NCI-H128 (cell line): ENCODE measurements at regions not wholly inside any gene's neighbourhood (a gene's known extent, or its start where the extent isn't known, plus 50 kb on each side); places are given as distances from the start of the nearest gene placed in this dataset.

Experiments used
- DNase-seq: peaks from one replicate; lab custom pipeline; 2025; ENCODE audit not compliant: unreplicated experiment; lab: John Stamatoyannopoulos, UW

DNA sequence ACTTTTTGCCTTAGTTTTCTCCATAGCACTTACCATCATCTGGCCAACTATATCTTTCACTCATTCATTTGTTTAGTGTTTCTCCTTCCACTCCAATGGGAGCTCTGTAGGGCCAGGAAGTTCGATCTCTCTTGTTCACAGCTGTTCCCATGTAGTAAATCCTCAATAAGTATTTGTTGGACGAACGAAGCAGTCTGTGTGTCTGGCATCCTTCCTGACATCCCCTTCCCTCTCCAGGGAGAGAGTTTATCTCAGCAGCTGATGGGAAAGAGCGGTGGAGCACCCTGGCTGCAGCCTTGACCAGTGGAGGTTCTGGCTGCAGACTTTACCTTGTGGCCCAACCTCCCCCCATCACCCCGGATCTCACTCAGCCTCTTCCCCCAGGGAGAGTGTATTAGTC is 141.7 kb downstream of the CHST1 start:
- DNase-seq = no peak

DNA sequence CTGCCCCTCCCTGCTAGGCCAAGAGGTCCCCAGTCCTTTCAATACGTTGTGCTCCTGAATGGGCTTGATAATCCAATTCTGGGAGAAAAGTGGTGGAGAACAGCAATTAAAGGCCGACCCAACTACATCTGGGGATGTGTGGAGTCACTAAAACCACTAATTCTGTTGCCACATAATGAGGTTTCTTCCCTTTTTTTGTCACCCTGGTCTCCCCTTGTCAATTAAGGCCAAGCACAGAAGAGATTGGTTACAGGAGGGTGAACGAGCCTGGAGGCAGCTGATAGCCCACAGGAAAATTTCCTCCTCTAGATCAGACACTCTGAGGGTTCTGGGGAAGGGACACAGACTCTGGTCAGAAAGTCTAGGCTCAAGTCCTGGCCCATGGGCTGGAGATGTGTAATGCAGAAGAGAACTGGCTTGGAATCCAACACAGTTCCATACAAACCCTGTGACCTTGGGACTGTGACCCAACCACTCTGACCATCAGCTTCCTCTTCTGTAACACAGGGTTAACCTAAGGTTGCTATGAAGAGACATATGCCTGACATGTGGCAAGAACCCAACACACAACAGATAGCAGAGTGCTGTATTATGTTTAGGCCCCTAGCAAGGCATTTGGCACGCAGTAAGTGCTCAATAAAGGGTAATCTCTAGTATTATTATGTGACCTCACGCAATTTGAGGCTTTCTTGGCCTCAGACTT is 146.4 kb downstream of the CHST1 start:
- no peak for DNase-seq

DNA sequence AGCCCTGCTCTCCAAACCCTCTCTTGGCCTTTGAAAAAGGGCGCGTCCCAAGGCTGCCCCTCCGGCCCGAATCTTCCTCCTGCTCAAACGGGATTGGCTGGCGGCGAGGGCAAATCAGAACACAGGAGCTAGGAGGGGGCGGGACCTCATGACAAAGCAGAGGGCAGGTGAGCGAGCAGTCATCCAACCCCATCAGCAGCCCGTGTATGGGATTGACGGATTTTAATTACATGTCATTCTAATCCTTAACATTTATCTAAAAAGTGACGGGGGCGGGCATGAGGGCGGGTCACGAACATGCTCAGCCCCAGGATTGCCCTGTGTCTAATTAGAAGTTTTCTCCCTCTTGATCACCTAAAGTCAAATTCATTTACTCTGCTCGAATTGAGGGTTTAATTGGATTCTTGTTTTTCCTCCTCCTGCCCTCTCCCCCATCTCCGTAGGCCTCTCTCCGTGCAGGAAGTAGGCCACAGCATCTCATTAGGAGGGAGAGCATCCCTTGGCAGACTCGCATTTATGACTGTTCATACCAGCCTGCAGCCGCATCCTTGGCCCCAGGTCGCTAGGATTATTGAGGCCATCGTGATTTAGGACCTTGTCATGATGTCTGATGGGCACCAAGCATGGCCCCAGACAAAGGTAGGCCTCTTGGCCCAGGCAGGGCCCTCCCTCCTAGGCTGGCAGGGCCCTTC is 147.1 kb downstream of the CHST1 start:
- DNase-seq = no peak

DNA sequence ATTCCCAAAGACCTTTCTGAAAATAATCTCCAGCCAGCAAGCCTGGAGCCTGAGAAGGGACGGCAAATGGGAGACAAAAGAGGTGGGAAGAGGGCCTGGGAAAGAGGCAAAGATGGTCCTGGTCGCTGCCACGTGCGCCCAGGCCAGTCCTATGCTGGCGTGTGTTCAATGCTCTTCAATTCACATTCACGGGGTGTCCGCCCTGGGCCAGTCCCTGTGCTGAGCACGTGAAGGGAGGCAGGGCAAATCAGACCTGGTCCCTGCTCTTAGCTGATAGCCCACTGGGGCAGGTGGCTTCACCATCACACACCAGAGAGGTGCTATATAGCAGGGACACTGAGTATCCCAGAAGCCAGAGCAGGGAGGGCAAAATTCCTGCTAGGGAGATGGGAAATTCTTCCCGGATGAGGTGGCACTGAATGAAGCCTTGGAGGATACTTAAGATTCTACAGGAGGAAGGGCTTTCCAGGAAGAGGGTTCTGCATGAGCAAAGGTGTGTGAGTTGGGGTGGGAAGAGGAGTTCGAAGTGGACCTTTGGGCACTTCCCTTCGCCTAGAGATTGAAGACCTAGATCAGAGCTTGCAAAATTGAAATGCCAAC is 148.2 kb downstream of the CHST1 start:
- DNase-seq = no peak

DNA sequence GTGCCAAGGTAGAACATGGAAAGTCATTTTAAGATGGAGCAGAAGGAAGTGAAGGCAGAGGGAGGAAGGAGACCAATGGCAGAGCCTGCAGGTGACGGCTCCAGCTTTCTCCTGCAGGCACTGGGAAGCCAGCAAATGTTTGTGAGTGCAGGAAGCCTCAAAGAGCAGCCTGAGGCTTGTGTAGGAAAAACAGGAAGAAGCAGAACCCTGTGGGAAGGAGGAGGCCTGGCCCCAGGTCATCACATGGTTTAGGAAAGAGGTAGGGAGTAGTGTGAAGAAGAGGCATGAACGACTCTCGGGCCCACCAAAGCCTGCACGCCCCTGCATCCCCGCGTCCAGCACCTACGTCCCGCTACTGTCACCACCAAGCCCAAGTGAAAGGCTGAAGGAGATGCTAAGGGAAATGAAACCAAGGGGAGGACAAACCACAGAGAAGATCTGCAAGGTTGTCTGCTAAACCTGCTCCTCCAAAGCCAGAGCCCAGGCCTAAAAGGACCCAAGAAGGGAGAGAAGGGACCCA is 151.5 kb downstream of the CHST1 start:
- DNase-seq = no peak

DNA sequence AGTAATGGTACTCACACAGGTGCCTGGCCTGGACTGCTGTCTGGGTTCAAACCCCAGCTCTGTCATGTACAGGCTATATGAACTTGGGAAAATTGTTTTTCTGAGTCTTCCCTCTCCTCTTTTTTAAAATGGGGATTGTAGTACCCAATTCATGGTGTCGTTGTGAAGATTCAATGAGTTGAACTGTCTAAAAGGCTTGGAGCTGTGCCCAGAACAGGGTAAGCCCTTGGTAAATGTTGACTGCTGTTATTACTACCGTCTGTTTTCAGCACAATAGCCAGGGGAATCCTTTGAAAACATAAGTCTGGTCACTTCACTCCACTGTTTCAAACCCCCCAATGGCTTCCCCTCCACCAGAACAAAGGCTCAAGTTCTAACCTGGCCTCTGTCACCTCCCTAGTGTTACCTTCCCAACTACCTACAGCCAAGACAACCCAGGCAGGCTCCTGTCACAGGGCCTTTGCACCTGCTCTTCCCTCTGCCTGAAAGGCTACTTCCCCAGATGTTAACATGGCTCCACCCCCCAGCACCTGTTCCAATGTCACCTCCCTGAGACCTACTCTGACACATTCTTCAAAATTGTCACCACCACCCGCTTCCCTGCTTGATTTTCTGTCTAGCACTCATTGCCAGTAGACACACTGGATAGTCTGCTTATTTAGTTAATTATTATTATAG is 152.8 kb downstream of the CHST1 start:
- DNase-seq = no peak

DNA sequence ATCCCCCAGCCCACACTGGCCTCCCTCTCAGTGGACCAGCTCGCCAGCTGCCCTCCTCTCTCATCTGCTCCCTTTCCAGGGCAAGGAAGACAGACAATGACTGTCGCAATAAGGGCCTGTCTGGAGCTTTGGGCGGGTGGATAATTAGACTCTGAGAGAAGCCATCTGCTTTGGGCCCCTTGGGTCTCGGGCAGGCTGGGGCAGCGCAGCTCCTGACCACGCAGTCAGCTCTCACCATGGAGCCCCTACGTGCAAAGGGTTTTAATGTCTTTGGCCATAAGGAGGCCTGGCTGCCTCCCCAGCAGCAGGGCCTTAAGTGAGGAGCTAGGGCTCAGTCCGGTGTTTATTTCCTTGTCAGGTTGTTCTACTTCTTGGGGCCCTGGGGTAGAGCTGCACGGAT is 153.9 kb downstream of the CHST1 start:
- no peak for DNase-seq

DNA sequence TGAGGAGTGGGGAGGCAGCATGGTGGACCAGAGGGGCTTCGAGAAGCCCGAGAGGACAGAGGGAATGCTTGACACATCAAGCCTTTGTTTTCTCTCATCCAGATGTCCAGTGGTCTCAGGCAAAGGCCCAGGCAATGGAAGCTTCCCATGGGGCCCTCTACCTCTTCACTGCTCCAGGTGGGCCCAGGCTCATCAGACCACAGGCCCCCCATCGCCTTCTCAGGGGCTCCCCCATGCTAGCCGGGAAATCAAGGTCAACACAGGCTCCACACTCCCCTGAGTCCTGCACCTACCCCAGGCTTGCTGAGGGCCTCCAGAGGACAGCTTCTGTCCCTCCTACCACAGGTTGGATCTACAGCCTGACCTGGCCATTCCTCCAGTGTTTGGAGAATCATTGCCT is 157.5 kb downstream of the CHST1 start:
- DNase-seq = no peak

DNA sequence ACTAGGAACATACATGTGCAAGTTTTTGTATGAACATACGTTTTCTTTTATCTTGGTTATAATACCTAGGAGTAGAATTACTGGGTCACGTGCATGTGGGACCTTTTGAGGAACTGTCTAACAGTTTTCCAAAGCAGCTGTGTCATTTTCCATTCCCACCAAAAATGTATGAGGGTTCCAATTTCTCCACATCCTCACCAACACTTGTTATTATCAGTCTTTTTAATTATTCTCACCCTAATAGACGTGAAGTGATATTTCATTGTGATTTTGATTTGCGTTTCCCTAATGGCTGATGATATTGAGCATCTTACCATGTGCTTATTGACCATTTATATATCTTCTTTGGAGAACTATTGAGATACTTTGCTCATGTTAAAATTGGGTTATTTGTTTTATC is 162.1 kb downstream of the CHST1 start:
- DNase-seq = no peak

DNA sequence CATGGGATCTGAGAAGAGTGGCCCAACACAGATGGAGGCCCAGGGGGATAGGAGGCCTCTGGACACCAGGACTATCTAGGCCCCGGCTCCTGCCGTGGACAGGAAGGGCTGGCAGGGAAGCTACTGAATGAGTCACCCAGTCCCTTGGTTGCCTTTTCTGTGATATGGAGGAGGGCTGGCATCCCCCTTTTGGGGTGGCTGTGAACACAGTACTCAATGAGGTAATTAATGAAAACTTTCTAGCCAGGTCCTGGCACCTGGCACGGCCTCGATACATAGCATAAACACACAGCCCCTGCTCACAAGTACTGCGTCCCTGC is 163.2 kb downstream of the CHST1 start:
- no peak for DNase-seq

DNA sequence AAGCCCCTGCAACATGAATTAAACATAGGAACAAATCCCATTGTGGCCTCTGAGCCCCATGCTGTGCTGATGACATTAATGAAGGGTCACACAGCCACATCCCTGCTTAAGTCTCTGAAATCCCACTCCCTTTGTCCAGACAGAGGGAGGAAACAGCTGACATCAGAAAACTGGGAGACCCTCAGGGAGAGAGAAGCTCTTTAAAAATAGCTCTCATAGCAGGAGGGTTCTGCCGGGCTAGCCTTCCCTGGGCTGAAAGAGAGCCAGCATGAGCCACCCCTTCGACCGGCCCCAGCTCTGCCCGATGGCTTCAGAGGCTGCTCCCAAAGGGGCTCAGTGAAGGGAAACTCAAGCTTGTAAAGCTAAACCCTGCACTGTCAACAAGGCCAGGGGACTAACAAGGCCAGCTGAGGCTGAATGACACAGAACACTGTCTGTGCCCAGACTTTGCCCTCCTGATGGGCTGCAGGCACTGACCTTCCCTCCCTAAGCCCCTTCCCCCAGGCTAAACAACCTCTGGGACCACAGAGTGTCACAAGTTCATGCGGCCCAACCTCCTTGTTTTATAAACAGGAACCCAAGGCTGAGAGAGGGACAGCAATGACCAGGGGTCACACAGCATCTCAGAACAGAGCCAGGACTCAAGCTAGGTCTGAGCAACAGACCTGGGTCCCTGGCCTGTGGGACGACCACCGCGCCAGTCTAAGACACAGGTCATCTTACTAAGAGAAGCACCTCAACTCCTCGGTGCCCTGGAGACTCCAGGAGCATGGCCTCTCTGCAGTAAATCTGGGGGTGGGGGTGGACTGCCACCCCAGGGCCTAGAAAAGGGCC is 163.8 kb downstream of the CHST1 start:
- no peak for DNase-seq

DNA sequence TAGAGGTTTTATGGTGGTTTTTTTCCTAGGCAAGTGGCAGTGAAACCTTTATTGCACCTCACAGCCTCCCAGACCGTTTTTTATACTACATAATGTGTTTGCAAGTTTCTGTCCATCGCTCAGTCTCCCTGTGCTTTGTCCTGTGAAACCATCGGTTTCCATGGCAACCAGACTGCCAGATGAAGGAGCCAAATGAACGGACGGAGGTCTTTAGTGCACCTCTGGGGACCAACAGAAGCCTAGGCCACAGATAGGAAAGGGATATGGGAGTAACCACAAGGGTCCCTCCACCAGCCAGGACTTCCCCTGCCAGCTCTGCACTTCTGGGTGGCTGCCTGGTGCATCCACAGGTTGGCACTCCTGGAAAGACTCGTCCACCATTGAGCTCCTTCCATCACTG is 165.0 kb downstream of the CHST1 start:
- no peak for DNase-seq

DNA sequence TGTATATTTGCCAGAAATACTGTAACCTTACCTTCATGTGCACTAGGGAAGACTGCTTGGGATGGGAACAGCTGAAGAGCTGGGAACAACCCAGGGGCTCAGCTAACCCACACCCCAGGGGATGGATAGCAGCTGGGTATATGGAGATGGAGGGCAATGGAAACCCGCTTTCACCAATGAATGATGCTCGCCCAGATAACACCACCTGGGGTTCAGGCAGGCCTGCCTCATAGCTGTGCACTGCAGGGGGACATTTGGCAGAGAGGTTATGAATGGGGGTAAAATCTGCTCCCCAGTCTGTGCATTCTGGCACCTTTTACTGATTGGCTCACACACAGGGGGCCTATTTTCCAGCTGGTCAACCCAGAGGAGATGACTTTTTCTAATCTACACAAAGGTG is 170.7 kb downstream of the CHST1 start:
- DNase-seq = no peak

DNA sequence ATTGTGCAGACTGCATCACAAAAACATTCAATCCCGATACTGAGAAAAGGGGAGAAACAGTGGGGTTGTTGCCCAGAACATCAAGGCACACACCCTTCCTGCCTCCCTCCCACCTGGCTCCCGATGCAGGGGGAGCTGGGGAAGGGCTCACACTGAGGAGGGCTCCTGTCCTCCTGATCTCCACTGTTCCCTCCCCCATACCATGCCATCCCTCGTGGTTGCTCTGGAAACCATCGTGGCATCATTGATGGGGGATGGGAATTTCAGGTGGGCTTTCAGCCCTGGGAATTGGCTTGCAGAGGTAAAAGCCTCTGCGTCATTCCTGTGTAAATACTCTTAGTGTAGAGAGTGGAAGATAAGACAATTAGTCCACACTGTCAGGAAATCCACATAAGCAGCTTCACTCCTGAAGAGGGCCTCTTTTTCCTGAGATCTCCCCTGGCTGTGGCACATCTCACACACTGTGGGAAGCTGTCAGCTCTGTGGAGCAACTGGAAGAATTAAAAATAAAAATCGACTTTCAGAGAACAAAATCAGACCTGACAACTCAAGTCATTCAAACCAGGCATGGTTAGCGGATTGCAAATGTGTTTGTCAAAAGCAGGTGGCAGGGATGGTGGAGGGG is 176.0 kb downstream of the CHST1 start:
- peak; percentile 8 for DNase-seq

DNA sequence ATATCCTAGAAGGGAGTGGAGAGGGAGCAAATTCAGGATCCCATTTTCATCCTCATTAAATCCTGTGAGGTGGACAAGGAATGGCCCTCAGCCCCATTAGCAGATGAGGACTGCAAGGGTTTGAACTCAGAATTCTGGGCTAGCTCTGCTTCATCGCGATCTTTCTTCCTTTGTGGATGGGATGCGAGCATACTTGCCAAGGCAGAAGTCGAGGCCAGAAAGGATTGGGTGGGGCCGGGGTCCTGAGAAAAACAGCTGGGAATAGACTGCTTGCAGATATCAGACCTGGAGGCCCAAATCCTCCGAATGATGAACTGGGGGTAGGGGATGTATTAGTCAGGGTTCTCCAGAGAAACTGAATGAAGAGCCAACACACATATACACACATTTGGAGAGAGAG is 179.0 kb downstream of the CHST1 start:
- DNase-seq = no peak

DNA sequence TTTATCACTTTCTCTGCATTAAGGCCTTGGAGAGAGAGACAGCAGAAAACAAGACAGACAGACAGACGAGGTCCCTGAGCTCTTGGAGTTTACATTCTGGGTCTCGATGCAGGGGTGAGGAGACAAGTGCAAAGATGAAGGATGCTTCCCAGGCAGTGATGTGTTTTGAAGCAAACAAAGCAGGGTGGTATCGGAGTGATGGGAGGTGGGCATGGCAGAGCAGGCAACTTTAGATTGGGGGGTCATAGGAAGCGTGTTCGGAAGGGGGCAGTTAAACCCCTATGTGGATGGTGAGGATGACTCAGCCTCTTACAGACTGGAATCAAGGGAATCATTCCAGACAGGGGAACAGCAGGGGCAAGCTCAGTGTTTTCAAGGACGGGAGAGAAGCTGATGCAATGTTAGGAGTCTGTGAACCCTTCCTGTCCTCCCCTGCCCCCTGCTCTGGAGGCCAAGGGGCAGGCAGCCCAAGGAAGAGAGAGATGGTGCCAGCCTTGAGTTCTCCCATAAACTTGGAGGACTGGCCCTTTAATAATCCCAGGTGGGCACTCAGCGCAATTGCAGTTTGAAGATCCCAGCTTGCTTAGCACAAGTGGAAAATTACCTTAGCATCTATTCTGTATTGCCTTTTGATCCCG is 180.2 kb downstream of the CHST1 start:
- no peak for DNase-seq

DNA sequence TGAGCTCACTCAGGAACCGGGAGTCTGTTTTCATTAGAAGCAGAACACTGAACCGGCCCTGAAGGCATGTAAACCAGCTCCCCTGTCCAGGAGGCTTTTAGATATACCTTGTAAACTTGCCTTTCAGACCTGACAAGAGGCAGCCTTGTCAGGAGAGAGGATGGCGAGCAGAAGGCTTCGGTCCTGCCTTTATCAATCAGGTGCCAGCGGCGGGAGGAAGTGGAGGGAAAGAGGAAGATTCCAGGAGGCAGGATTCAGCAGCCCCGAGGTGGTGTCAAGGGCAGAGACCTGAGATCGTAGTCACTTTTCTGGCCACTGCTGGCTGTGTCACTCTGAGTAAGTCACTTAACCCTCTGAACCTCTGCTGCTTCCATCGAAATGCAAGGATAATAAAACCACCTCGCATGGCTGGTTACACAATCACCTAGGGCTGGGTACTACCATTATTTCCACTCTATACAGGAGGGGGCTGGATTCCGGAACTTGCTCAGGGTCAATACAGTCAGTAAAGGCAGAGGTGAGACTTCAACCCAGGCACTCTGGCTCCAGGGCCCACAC is 181.0 kb downstream of the CHST1 start:
- no peak for DNase-seq

DNA sequence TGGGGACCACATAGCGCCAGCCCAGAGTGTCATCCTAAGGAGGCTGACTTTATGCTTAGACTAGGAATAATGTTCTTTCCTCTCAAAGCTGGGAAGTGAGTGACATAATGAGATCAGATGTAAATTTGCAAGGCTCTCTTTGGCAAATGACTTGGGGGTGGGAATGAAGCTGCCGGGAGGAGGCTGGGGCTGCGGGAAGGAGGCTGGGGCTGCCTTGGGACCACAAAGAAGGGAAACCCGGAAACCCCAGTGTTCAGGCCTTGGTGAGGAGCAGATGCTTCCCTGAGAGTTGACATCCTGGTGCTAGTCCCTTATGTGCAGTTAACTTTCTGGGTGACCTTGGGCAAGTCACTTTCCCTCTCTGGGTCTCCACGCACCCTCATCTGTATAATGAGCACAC is 182.0 kb downstream of the CHST1 start:
- DNase-seq = no peak

DNA sequence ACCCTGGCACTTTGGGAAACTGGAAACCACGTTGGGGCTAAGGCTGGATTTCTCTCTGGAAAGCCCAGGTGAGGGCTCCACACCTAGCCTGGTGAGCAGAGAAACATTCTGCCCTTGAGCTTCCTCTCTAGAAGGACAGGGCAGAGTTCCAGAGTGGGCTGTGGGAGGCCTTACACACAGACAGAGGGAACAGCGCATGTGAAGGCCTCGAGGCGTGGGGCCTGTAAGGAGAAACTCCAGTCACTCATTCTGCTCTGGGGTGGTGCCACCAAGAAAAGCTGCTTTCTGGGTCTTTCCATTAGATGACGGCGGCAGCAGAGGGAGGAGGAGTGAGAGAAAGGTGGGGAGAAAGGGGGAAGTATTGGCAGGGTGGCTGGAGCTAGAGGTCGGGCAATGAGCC is 183.1 kb downstream of the CHST1 start:
- DNase-seq = no peak

DNA sequence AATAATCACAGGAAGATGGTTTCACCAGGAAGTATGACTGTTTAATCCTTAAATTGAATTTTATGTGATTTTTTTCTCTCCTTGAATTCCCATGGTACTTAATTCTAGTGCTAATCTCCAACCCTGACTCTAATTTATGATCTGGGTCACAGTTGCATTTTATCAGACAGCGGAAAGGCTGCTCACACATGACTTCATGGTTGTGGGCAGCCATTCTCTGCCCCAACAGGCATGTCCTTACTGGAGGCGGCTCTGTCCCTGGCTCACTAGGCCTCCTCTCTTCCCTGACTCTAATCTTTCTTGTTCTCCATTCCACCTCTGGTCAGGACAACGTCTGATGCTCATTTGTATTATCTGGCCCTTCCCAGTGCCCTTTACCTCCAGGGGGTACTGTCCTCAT is 184.4 kb downstream of the CHST1 start:
- DNase-seq = no peak
